ENCODE measurements at regions not wholly inside any gene's neighbourhood (a gene's known extent, or its start where the extent isn't known, plus 50 kb on each side); places are given as distances from the start of the nearest gene placed in this dataset.

DNA sequence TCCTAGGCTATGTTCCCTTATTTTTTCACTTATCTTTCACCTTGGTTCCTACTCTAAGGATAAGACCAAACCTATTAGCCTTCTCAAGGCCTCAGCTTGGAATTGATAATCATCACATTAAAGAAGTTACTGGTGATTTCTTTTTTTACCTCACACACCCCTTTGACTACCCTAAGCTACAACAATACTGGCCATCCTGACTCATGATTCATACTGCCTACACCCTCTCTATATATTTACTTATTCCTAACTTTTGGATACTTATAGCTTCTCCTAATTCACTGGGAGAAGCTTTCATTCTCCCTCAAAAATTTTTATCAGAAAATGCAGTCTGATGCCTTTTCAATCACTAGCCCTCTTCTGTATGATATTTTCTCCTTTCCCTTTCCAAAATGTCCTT lies 256.1 kb downstream of the TBX18 start:
- TF ChIP-seq CTCF (IDR thresholded peaks at IDR 0.05), result no peak
- no peak for TF ChIP-seq POLR2A (IDR thresholded peaks at IDR 0.05)
